B cell (primary cell): ENCODE measurements at regions not wholly inside any gene's neighbourhood (a gene's known extent, or its start where the extent isn't known, plus 50 kb on each side); places are given as distances from the start of the nearest gene placed in this dataset.

Experiments used
- CTCF ChIP-seq: fragments of 200-600 bp; IDR thresholded peaks from one replicate; pipeline ENCODE4 v1.8.0; 2022; ENCODE audit warnings: antibody characterized with exemption, mild to moderate bottlenecking
- EZH2 ChIP-seq: IDR thresholded peaks from 2 replicates; pipeline ENCODE4 v1.6.1; 2012; ENCODE audit warnings: borderline replicate concordance, low read depth, mild to moderate bottlenecking, moderate library complexity, low read length; ENCODE audit not compliant: insufficient read depth, poor library complexity, severe bottlenecking

- no peak for TF ChIP-seq CTCF
- no peak for TF ChIP-seq EZH2
Observed at GRCh38 chr2:236882930-236883329, 202.8 kb upstream of the COPS8 start.
